Neutrophil (primary cell): ENCODE measurements at regions not wholly inside any gene's neighbourhood (a gene's known extent, or its start where the extent isn't known, plus 50 kb on each side); places are given as distances from the start of the nearest gene placed in this dataset.

Experiments used
- H3K27ac ChIP-seq: fragments of 200-600 bp; sonication (generic); 2 replicates; pipeline ENCODE4 v1.5.1; 2016; ENCODE audit warnings: mild to moderate bottlenecking, moderate library complexity
- H3K27me3 ChIP-seq: fragments of 200-600 bp; sonication (generic); 2 replicates; pipeline ENCODE4 v1.6.0; 2016; ENCODE audit warnings: mild to moderate bottlenecking
- H3K36me3 ChIP-seq: fragments of 200-600 bp; sonication (generic); 2 replicates; pipeline ENCODE4 v1.5.1; 2017
- H3K4me1 ChIP-seq, 2 experiments: fragments of 200-600 bp in 1 of 2; sonication (generic) in 1 of 2; 1 replicate in 1 of 2; 2 replicates in 1 of 2; pipeline versions ENCODE4 v1.5.1 to v1.6.1; 2013 to 2016; ENCODE audit warnings: low read depth in 1 of 2, low read length in 1 of 2, mild to moderate bottlenecking in 1 of 2, moderate library complexity in 1 of 2; ENCODE audit not compliant: control insufficient read depth in 1 of 2, insufficient read depth in 1 of 2
- H3K4me3 ChIP-seq, 2 experiments: fragments of 200-600 bp in 1 of 2; sonication (generic) in 1 of 2; 1 replicate in 1 of 2; 2 replicates in 1 of 2; pipeline ENCODE4 v1.5.1; 2013 to 2016; ENCODE audit warnings: low read depth in 1 of 2, low read length in 1 of 2, mild to moderate bottlenecking in 1 of 2, moderate library complexity in 1 of 2
- H3K9me3 ChIP-seq: fragments of 200-600 bp; sonication (generic); 2 replicates; pipeline ENCODE4 v1.5.1; 2016
- TF ChIP-seq, protein P1 (sequence below): fragments of 200-600 bp; sonication (generic); IDR thresholded peaks from 2 replicates; pipeline ENCODE4 v1.5.1; 2016; ENCODE audit warnings: antibody characterized with exemption

- no peaks in the 10 kb centered on the region for H3K27me3 ChIP-seq
- TF ChIP-seq, protein P1, sequence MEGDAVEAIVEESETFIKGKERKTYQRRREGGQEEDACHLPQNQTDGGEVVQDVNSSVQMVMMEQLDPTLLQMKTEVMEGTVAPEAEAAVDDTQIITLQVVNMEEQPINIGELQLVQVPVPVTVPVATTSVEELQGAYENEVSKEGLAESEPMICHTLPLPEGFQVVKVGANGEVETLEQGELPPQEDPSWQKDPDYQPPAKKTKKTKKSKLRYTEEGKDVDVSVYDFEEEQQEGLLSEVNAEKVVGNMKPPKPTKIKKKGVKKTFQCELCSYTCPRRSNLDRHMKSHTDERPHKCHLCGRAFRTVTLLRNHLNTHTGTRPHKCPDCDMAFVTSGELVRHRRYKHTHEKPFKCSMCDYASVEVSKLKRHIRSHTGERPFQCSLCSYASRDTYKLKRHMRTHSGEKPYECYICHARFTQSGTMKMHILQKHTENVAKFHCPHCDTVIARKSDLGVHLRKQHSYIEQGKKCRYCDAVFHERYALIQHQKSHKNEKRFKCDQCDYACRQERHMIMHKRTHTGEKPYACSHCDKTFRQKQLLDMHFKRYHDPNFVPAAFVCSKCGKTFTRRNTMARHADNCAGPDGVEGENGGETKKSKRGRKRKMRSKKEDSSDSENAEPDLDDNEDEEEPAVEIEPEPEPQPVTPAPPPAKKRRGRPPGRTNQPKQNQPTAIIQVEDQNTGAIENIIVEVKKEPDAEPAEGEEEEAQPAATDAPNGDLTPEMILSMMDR: no peak
These were observed 355.9 kb downstream of the BCOR start for GRCh38 chrX:39741904-39742303.

DNA sequence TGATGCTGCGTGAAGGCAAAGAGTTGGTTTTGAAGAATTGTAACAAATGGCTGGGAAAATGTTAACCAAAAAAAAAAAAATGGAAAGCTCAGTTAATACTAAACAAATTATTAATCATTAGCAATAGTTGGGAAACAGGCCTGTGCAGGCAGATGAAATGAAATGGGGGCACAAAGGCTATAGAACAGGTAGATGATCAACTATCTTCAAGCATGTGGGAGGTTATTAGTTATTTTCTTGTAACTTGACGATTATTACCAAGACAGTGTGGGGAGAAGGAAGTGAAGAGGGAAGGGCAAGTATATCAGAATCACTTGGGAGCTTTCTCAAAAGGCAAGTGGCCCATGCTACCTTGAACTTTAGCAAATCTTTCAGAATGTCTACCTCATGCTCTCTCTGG, 351.9 kb downstream of the BCOR start:
- H3K27ac ChIP-seq: no peak overlapping the region
- peaks cover 11 to 14% of the 10 kb centered on the region in 2 experiments for H3K4me1 ChIP-seq
- no peaks in the 10 kb centered on the region for H3K36me3 ChIP-seq
- TF ChIP-seq, protein P1: no peak
- no peaks in the 10 kb centered on the region for H3K27me3 ChIP-seq
- H3K4me3 ChIP-seq: no peak overlapping the region
- H3K9me3 ChIP-seq: no peaks in the 10 kb centered on the region

More at GRCh38 chrX:39741904-39742303, 355.9 kb downstream of the BCOR start:
- H3K4me3 ChIP-seq: no peak overlapping the region
- H3K9me3 ChIP-seq: no peaks in the 10 kb centered on the region
- no peaks in the 10 kb centered on the region for H3K4me1 ChIP-seq
- H3K27ac ChIP-seq: no peak overlapping the region
- H3K36me3 ChIP-seq: no peaks in the 10 kb centered on the region

GRCh38 chrX:39749135-39749534, 348.6 kb downstream of the BCOR start:
- Histone ChIP-seq H3K4me3 (no peak overlapping the region), H3K9me3 (no peaks in the 10 kb centered on the region), H3K36me3 (no peaks in the 10 kb centered on the region), H3K4me1 (peaks cover 42 to 45% of the 10 kb centered on the region in 2 experiments), H3K27ac (no peak overlapping the region), H3K27me3 (no peaks in the 10 kb centered on the region)
- TF ChIP-seq, protein P1: no peak

GRCh38 chrX:39749728-39750127, 348.0 kb downstream of the BCOR start:
- TF ChIP-seq, protein P1: no peak
- Histone ChIP-seq H3K4me1 (peaks cover 47 to 51% of the 10 kb centered on the region in 2 experiments), H3K9me3 (no peaks in the 10 kb centered on the region), H3K27me3 (no peaks in the 10 kb centered on the region), H3K36me3 (no peaks in the 10 kb centered on the region), H3K27ac (peak overlapping the region; percentile 77), H3K4me3 (no peak overlapping the region)

- Histone ChIP-seq H3K36me3 (no peaks in the 10 kb centered on the region), H3K4me3 (no peak overlapping the region), H3K9me3 (no peaks in the 10 kb centered on the region), H3K27ac (peak overlapping the region; percentile 77), H3K27me3 (no peaks in the 10 kb centered on the region), H3K4me1 (peaks cover 52 to 54% of the 10 kb centered on the region in 2 experiments)
- TF ChIP-seq, protein P1: no peak
These were observed 347.4 kb downstream of the BCOR start for GRCh38 chrX:39750256-39750790.
